GM21786 (cell line): ENCODE measurements at regions not wholly inside any gene's neighbourhood (a gene's known extent, or its start where the extent isn't known, plus 50 kb on each side); places are given as distances from the start of the nearest gene placed in this dataset.
"Not testable (repeated sequence)": the region's sequence is repeated elsewhere in the genome, so short reads cannot be mapped to it uniquely, and the experiment has no call there.

Experiments
- ATAC-seq: cut with Tn5 transposase; IDR thresholded peaks from one replicate; pipeline ENCODE4 v1.9.1; 2021; ENCODE audit not compliant: unreplicated experiment

- no peak for ATAC-seq
Observed at GRCh38 chr10:118963933-118964332, 65.6 kb upstream of the NANOS1 start.

- not testable (repeated sequence) for ATAC-seq
Observed at GRCh38 chr10:118964476-118964875, 65.0 kb upstream of the NANOS1 start.

DNA sequence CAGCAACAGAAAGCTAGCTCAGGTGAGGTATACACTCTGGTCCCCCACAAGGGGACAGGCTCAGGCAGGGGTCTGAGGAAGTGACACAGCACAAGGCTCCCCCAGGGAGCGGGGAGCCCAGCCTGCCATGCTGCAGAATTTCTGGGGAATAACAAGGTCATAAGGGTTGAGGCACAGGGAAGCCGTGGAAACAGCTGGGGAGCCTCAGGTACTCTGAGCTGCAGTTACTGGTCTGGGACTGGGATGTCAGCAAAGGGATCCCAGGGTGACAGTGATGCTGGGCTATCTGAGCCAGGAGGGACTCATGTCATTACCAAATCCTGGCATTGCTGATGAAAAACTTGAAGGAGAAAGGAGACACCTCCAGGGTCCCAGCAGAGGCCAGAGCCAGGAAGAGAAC is 64.4 kb upstream of the NANOS1 start:
- ATAC-seq = no peak

DNA sequence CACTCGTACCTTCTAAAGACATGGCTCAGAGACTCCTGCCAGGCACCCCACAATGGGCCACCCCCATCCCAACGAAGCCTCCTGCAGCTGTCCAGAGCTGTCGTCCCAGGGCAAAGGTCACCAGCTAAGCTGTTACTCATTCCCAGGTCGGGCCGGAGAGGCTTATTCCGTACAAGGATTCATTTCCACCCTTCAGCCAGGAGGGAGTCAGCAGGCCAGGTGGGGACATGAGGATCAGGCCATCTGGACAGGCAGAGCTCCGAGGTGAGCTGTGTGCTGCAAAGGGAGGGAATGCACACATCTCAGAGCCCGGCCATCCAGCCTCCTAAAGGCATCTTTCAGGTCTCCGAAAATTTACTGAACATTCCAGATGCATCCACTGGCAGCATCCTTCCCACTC is 63.9 kb upstream of the NANOS1 start:
- ATAC-seq = no peak

DNA sequence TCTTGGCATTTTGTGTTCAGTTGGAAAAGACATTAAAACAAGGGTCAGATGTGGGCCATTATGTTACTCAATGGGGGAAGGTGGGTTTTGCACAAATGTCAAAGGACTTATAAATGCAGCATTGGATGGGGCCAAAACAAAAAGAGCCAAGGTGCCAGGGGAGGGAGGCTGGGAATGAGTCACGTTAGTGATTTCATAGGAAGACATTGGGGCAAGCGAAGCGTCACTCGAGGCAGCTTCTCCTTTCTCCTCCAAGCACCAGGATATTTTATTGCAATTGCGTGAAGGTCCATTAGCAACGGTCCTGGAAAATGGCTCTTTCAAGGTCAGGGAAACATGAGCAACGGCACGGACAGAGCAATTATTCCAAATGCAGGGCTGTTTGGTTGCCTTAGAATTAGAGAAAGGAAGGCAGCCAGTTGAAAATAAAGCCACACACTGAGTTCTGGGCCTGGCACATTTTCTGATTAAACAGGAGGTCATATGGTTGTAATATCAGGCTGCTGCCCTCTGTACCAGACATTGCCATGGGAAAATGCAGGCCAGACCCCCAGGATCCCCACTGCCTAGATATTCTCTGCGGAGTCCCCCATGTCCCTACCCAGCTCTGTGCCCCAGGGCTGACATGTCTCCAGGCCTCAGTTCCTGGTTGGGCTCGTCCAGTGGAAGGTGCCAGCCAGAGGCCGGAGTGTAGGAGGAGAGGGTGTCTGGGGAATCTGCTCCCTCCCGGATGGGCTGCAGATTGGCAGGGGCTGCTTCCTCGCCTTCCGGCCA is 63.3 kb upstream of the NANOS1 start:
- ATAC-seq = no peak

- ATAC-seq = no peak
Observed at GRCh38 chr10:118966850-118967125, 62.7 kb upstream of the NANOS1 start.

- no peak for ATAC-seq
Observed at GRCh38 chr10:118967160-118967559, 62.4 kb upstream of the NANOS1 start.

DNA sequence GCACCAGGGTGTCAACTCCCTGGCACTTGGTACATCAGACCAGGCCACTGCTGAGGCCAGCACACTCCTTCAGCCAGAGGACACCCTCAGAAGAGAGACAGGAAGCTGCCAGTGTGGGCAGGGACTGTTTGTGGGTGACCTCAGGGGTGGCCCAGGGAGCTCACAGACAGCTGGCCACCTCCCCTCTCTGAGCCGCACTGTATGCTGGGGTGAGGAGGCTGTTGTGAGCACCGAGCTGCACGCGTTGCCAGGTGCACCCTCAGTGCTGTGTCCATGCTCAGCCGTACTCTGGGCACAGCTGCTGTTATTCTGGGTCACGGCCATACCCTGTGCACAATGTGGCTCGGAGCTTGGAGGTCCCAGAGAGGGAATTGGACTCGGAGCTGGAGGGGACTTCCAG is 61.5 kb upstream of the NANOS1 start:
- no peak for ATAC-seq

- ATAC-seq = no peak
Observed at GRCh38 chr10:118968482-118968881, 61.0 kb upstream of the NANOS1 start.

DNA sequence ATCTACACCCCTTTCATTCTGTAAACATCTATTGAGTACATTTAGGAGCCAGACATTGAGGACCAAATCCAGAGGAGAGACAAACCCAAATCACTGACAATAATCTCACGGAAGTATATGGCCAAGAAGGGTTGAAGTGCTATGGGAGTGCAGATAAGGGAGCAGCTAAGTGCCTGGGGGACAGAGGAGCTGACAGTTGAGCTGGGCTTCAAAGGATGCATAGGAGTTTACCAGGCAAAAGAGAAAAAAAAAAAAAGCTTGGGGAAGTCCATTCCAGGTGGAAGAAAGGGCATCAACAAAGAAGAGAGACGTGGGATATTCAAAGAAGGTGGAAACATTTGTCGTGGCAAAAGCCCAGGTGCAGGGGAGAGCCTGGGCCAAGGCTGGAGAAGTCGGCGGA is 60.5 kb upstream of the NANOS1 start:
- ATAC-seq = no peak

GRCh38 chr10:118970770-118971169 is 58.7 kb upstream of the NANOS1 start:
- ATAC-seq = no peak

- ATAC-seq = no peak
Observed at GRCh38 chr10:118971187-118971586, 58.3 kb upstream of the NANOS1 start.

GRCh38 chr10:118971876-118972275 is 57.6 kb upstream of the NANOS1 start:
- no peak for ATAC-seq

DNA sequence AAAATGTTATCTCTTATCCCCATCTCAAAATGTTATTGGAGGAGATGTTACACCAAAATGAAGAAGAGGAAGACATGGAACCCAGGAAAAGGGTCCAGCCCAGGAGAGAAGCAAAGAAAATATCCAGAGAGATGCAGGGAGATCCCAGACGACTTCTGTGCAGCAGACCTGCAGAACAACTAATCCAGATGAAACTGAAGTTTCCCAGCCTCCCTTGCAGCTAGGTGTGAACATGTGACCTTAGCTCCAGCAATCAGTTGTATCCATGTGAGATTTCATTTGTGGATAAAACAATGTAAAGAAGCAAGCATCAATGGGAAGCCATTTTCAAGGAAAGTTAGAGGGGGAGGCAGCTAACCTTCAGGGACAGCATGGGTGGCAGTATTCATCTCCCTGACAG is 55.8 kb upstream of the NANOS1 start:
- ATAC-seq = no peak

DNA sequence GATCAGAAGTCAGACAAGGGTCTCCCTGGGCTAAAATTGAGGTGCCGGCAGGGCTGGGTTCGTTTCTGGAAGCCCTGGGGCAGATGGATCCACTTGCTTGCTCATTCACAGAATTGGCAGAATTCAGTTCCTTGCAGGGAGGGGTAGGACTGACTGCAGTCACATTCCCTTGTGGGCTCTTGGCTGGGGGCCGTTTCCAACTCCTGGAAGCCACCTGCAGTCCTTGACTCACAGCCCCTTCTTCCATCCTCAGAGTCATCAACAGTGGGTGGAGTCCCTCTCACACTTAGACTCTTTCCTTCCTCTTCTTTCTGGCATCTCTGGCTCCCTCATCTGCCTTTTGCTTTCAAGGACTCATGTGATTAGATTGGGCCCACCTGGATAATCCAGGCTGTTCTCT is 54.6 kb upstream of the NANOS1 start:
- ATAC-seq = no peak

- not testable (repeated sequence) for ATAC-seq
Observed at GRCh38 chr10:118976219-118976618, 53.3 kb upstream of the NANOS1 start.

GRCh38 chr10:118977022-118977599 is 52.4 kb upstream of the NANOS1 start:
- no peak for ATAC-seq

- no peak for ATAC-seq
Observed at GRCh38 chr10:118977835-118978234, 51.7 kb upstream of the NANOS1 start.

DNA sequence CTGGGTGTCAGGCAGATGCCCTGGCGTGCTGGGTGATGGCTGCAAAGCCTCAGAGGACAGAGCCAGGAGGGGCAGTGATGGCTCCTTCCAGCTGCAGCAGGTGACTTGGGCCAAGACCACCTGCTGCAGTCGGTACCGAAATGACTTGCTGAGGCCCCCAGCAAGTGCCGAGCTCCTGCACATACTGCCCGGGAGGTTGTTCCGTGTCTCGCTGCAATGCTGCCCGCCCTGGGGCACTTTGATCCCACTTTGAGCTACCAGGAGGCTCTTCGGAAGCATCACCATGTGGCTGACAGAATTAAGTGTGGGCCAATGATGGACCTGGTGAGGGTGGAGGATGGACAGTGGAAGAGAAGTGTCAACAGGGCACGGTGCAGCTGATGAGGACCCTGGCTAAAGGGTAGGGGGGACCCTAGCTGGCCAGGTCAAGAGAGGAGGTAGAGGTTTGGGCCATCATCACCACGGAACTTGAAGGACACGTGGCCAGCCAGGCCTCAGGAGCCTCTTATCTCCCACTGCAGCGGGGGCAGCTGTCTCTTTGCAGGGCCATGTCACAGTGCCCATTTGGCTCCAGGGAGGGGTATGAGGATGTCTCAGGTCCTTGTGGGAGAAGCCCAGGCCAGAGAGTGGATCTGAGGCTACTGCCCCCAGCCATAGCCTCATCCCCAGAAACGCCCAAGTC is 51.1 kb upstream of the NANOS1 start:
- no peak for ATAC-seq

- no peak for ATAC-seq
Observed at GRCh38 chr10:118978998-118979350, 50.5 kb upstream of the NANOS1 start.

DNA sequence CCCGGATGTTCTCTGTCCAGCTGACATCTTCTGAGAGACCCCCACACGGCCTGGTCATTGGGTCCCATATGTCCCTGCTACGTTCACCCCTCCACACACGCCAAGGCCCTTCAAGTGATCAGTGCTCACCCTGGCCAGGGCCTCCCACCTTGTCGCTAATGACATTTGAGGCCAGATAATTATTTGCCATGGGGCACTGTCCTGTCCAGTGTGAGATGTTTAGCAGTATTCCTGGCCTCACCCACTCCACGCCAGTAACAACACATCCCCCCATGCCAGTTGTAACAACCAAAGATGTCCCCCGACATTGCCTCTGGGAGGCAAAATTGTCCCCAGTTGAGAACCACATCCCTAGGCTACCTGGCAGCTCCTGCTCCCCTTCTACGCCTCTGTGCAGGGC is 49.9 kb upstream of the NANOS1 start:
- no peak for ATAC-seq
